CD4-positive, alpha-beta T cell treated with Interleukin-12 subunit alpha and Interleukin-12 subunit beta, for 1 hour (primary cell): ENCODE measurements at regions not wholly inside any gene's neighbourhood (a gene's known extent, or its start where the extent isn't known, plus 50 kb on each side); places are given as distances from the start of the nearest gene placed in this dataset.
A peak's percentile ranks its signal among the peaks of the same experiment; 100 is the strongest.

Source experiments
- DNase-seq: peaks from one replicate; pipeline ENCODE4 v3.0.0-alpha.2; 2020

DNA sequence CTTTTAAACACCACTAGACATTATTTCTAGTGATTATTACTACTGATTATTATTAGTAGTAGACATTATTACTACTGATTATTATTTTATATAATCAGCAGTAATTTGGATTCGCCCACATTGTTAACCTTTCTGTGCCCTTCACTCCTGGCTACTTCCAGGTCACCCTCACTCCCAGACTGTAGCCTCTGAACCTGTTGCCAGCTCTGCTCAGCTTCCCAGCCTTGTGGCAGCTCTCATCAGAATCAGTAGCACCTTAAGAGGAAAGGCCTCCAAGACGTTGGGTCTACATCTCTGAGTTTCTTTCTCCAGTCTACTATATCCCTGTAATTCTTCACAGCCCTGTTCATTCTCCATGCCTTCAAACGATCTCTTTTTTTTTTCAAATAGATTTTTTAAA is 137.0 kb downstream of the KATNIP start:
- no peak for DNase-seq

DNA sequence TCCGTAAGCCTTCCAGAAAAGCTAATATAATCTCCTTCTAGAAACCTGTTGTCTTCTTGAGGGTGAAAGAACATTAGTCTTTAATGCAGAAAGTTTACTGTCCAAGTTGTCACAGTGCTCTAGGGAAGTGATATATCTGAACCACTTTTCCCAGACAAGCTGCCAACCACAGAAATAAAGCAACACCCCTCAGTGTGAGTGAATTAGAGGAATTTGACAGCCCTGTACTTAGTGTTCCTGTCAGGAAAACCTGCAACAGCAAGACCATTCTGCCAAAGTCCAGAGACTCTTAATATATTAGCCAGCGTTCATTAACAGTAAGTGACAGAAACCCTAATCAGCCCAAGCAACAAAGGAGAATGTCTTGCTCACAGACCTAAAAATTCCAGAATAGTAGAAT is 137.7 kb downstream of the KATNIP start:
- DNase-seq: no peak

DNA sequence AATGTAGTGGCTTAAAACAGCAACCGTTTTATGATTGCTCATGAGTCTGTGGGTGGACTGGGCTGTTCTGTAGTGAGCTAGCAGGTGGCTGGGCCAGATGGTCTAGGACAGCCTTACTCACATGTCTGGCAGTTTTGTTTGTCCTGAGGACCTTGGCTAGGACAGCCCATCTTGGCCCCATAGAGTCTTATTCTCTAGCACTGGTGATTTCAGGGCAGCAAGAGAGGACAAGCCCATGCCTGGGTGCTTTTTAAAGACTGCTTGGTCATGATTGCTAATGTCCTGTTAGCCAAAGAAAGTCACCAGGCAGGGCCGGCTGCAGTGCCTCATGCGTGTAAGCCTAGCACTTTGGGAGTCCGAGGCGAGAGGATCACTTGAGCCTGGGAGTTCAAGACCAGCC is 139.8 kb downstream of the KATNIP start:
- no peak for DNase-seq

DNA sequence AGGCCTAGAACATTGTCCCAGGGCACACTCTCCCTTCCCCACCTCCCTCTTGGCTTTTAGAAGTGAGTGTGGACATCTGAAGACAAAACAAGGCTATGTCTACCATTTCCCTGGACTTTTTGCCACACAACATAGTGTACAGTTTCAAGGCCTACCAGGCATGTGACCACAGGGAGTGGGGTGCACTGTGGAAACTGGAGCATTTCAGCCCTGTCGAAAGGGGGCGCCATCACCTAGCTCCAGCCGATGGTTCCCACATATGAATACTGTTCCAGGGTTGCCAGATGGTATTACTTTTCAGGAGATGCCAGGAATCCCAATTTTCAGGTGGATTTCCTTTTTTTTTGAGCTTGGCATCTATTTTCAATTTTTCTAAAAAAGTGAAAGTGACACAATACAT is 140.7 kb downstream of the KATNIP start:
- DNase-seq: peak; percentile 12

DNA sequence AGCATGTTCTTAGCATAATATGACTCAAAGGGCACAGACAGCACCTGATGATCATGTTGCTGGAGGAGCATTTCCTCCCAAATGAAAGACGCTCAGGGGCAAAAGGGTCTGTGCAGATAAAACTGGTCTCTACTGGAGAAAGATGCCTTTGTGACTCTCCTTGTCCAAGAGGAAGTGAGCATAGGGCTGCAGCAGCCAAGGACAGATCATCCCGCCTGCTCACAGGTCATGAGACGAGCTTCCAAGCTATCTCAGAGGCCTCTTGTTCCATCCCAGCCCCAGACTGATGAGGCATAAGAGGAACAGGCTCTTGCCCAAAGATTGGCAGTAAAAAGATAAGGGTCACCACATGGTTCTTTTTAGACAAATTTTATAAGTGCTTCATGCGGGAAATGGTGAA is 141.8 kb downstream of the KATNIP start:
- DNase-seq: no peak

DNA sequence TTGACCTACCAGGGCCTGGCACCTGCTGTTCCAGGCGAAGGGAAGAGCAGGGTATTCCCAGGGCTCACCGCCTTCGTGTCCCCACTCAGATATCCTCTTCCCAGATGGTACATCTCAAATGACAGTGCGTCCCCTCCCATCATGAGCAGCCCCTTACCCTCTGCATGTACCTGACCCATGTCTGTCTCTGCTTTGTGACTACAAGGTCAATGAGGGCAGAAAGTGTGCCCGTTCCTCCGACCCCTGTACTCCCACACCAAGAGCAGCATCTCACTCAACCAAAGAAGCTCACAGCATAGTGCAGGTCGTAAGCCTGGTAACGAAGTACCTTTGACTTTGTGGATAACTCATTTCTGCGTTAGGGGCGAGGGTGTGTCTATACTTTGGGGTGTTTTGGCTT is 142.6 kb downstream of the KATNIP start:
- no peak for DNase-seq

DNA sequence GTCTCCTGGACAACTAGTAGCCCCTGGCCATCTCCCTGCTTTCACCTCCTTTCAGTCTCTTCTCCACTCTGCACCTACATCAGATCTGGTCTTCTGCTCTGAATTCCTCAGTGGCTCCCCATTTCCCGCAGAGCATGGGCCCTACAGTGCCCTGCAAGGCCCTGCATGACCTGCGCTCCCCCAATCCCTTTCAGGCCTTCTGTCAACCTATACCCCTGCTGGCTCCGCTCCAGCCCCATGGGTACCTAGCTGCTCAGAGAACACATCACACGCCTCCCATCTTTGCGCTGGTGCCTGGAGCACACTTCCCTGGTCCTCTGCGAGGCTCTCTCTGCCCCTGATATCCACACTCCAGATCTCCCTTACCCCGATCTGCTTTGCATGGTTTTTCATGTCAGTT is 145.2 kb downstream of the KATNIP start:
- no peak for DNase-seq

DNA sequence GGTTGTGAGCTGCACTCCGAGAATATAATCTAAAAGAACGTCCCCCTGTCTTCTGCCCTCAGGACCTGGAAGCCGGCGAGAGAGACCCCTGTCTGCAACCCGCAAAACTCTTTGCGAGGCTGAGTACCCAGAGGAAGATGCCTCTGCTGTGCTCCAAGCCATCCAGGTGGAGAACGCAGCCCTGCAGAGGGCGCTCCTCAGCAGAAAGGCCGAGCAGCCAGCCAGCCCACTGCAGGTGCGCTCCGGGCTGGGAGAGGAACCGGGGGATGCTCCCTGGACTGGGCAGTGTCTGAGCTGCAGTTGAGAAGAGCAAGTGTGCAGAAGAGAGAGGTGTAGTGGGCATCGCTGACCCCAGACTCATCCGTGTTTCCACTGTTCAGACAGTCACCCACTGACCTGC is 148.3 kb downstream of the KATNIP start:
- no peak for DNase-seq

DNA sequence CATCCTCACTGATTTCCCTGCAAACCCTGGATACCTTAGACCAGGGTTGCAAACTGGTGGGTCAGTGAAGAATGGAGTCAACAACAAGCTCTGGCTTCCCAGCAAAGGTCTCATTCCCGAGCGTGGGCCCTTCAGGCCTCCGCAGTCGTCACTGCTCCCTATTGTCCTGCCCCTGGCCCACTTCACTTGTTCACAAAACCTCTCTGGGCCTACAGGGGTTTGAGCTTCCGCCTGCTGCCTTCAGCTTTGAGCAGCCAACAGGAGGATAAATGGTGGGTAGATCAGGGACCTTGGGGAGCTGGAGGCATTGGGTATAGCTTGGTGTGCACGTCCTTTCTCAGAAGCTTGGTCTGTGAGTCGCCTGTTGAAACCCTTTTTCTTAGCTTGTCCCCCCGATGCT is 148.8 kb downstream of the KATNIP start:
- no peak for DNase-seq

DNA sequence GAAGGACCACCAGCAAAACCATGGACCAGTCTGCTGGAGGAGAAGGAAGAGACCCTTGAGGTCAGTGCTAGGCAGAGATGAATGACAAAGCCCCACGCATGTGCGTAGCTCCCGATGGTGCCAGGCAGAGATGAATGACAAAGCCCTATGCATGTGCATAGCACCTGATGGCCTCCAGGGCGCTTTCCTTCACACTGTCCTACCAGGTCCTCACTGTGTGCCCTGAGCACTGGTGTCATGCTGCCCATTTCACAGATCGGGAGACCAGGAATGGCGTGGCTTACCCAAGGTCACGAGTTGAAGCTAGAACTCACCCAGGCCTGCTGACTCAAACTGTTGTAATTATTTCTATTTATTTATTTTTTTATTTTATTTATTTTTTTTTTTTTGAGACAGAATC is 149.6 kb downstream of the KATNIP start:
- no peak for DNase-seq

DNA sequence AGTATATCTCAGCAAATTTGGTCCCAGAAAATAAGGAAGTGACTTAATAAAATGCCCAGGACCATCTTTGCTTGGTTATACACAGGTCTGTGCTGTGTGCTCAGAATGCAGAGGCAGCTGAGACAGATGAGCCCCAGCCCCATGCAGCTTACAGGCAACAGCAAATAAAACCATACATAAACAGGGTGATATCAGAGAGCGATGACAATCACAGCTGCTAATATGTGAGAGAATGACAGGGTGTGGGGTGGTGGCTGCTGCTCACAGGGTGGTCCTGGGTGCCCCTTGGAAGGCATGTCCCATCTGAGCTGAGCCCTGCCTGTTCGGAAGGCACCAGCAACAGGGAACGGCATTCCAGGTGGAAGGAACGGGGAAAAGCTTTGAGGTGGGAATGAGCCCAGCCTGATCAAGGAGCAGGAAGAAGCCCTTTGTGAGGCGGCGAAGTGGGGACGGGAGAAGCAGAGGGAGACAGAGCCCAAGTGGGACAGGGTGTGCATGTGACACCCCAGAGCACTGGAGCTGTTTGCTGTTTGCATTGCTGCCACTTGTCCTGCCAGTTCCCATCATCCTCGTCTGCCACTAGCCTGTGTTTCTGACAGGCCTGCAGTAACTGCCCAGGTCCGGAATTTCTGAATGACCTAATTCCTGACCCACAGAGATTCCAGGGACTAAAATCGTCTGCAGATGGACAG is 150.5 kb downstream of the KATNIP start:
- DNase-seq: no peak

DNA sequence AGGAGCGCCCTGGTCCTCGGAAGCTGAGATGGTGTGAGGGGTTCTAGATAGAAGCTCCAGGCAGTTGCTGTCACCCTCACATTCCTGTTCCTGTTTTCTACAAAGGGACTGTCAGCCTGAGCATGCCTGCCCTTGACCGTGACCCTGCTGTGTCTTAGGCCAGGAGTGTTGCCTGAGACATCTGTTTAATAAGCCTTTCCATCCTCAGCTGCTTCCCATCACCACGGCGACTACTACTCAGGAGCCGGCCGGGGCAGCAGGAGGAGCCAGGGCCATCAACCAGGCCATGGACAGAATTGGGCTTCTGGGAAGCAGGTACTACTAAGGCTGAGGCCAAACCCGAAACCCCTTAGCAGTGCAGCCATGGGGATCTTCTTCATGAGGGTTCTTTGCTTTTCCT is 151.4 kb downstream of the KATNIP start:
- no peak for DNase-seq

DNA sequence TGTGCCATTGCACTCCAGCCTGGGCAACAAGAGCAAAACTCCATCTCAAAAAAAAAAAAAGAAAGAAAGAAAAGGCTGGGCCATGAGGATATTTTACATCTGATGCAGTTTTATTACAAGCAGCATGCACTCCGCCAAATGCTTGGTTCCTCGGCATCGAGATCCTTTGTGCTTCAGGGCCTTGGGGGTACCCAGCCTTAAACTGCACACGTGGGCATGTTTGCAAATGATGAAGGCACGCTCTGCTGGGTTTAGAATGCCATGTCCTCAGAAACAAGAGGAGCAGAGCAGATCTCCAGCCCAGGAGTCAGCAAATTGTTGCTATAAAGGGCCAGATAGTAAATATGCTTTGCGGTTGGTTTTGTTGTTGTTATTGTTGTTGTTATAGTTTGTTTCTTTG is 153.2 kb downstream of the KATNIP start:
- no peak for DNase-seq

DNA sequence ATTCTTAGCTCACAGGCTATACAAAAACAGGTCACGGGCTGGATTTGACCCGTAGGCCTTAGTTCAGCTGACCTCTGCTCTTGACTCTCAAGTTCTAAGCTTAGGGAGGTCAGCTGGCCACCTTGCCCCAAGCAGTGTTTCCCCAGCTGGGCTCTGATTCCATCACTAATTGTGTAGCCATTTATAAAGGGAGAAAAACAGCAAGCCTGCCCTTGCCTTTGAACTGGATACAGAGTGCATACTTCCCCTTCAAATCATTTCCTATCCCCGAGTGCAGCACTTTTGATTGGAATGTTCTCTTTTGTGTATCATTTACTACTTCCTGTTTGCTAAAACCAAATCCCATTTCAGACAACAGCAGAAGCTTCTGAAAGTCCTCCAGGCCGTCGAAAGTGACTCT is 153.6 kb downstream of the KATNIP start:
- no peak for DNase-seq

DNA sequence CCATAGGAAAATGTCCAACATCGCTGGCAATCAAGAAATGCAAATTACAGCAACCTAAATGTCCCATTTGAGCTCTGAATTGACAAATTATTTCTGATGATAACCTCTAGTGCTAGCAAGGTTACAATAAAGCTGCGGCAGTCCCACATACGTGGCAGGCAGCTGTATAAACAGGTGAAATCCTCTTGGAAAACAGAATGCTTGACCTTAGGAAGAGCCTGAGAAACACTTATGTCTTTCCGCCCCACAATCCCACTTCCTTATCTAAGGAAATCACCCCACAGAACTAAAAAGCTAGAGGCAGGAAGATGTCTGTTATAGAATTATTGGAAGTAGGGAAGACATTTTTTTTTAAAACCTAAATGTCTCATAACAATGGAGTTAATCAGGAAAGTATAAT is 154.3 kb downstream of the KATNIP start:
- no peak for DNase-seq

DNA sequence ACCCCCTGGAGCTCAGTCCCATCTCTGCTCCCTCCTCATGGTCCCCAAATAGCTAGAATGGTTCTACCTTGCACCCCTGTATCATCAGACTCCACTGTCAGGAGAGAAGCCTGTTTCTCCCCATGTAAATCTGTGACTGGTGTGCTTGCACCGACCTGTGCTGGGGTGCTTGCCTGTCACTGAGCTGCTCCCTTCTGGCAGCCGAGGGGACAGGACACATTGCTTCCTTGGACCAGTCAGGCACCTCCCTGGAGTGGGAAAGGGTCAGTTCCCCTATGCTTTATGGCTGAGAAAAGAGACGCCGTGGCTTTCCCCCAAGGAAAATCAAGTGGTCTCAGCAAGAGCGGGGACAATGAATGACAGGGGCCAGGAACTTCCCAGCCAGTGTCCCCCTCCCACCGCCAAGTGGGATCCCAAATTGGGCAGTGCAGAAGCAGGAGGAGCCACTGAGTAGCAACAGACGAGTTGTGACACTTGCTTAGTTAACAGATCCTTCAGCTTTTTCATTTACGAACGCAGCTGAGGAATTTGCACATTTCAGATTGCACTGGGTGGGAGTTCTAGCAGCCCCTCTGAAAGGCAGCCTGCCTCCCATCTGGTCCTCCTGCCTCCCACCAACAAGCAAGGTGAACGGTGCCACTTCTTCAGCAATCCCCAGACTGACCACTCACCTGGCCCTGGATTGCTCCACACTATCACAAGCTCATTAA is 156.4 kb downstream of the KATNIP start:
- no peak for DNase-seq

DNA sequence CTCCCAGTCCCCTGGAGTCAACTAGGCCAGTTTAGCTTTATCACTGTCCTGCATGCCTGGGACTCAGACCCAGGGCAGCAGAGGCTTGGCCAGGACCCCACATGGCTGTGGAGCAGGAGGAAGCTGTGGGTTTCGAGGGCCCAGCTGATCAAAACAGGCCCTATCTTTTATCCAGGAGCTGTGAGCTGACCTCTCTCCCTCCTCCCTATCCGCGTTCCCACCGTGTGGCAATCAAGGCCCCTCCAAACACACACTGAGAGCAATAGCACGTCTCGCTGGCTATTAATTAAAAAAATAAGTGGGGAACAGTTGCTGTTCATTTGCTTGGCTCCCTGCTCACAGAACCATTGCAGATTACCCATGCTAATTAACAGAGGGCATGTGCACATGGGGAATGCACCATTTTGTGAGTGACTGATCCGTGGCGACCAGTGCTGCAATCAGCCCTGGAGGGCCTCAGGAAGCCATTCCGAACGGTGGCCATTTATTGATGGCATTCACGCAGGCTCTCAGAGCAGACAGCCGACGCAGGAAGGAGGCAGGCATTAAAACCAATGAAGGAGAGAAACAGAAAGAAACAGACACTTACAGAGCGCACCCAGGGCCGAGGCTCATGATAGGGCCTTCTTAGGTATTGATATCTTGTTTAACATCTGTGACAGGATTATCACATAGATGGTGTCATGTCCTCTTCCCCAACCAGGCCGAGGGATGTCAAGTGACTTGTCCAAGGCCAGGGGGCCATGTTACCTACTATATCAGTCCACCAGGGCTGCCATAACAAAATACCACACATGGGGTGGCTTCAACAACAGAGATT is 157.1 kb downstream of the KATNIP start:
- no peak for DNase-seq

DNA sequence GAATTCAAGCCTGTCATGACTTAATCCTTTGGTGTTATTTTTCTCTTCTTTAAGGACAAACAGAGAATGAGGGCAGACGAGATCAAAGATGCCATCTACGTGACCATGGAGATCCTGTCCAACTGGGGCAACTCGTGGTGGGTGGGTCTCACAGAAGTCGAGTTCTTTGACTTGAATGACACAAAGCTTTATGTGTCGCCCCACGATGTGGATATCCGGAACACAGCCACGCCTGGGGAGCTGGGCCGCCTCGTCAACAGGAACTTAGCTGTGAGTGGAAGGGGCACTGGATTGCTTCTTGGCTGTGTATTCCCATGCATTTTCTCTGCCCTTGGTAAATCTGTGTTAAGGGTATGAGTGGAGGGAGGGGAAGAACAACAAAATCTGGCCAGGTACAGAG is 158.7 kb downstream of the KATNIP start:
- DNase-seq: no peak

DNA sequence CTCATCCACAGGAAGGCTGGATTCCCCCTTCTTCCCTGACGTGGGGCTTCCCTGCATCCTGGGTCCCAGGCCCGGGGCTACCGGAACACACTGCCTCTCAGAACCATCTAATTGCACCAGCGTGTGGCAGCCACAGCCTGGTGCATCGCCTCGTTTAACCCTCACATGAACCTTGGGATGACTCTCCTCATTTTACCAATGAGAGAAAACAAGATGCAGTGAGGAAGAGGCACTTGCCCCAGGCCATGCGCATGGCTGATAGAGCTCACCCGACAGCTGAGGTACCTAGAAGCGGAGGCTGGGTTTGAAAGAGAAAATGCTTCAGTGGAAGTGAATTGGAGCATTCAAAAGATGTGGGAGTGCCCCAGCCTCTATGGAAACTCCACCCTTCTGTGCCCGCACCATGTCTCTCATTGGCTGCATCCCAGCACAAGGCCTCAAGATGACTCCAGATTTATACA is 162.3 kb downstream of the KATNIP start:
- no peak for DNase-seq

DNA sequence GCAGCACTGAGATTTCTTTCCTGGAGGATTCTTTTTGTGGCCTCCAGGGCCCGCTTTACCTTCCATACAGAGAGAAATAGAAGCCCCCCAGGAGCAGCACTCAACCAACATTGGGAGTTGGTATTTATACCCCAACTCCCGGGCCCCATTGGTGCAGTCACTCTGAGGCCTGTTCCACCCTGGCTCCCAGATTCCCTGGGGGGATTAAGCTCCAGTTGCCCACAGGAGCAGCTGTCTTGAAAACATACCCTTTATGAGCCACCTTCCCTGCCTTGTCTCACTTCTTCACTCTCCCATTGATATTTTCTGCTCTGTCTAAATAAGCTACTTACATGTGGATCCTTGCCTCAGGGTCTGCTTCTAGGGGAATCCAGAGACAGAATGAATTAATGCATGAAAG is 167.8 kb downstream of the KATNIP start:
- DNase-seq: no peak

DNA sequence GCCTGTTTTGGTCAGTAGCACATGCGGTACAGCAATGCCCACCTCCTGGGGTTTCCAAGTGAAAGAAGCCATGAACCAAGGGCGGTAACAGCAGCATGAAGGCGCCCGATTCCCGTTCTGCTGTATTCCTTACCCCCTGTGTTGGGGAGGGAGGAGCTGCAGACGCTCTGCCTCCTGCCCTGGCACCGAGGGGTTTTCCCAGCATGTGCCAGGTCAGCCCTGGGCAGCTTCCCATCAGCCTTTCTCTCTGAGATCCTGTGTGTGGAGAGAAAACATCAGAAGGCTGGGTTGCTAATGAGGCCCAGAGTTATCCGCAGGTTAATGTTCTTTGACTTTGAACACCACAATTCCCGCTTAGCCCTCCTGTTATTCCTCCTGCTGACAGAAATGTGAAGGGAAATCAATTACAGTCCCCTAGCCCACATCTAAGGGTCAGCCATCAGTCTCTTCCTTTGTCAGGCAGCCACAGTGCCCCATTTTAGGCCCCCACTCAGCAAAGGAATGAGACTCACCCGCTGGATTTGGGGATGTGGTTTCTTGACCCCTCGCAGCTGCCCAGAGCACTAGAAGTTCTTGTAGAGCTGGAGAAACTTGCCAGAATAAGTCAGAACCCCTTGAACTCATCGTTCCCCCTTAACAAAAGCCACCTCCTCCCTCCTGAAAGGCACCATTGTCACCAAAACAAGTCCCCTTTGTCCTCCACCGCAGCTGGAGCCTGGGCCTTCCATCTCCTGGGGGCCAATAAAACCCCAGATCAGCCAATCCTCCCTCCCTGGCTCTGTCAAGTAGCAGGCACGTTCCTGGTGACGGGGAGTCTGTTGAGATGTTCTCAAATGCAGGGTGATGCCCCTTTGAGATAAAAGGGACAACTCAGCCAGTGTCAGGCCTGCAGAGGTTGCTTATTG is 168.5 kb downstream of the KATNIP start:
- DNase-seq: no peak

DNA sequence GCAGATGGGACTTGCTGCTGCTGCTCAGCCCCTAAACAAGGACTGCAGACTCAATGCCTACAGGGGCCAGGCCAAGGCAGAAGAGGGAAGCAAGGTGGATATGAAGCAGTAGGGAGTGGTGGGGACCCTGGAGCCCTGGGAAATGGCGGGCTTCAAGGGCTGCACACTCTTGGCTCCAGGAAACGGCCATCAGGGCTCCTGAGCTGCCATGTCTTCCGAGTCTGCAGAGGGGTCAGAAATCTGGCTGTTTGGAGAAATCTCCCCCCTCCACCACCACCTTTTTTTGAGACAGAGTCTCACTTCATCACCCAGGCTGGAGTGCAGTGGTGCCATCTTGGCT is 169.1 kb downstream of the KATNIP start:
- no peak for DNase-seq
